ENCODE measurements at regions not wholly inside any gene's neighbourhood (a gene's known extent, or its start where the extent isn't known, plus 50 kb on each side); places are given as distances from the start of the nearest gene placed in this dataset.

DNA sequence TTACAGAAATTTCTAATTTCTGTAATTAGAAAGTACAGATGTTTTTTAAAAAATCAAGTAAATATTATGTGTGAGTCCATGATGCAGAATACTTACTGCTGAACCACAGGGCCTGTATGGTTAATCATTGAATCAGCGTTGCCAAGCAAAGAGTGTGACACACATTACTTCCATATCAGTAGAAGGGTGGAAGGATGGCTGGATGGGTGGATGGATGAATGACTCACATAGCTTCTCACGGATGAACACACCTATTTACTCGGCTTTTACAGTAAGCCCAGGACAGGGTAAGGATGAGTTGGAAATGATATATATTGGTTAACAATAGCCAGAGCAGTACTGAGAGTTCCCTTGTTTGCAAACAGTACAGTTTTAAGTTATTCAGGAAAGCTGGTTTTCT, 495.9 kb upstream of the RBFOX1 start:
- no peak for TF ChIP-seq POLR2A (IDR thresholded peaks at IDR 0.05)
- TF ChIP-seq, protein P1, sequence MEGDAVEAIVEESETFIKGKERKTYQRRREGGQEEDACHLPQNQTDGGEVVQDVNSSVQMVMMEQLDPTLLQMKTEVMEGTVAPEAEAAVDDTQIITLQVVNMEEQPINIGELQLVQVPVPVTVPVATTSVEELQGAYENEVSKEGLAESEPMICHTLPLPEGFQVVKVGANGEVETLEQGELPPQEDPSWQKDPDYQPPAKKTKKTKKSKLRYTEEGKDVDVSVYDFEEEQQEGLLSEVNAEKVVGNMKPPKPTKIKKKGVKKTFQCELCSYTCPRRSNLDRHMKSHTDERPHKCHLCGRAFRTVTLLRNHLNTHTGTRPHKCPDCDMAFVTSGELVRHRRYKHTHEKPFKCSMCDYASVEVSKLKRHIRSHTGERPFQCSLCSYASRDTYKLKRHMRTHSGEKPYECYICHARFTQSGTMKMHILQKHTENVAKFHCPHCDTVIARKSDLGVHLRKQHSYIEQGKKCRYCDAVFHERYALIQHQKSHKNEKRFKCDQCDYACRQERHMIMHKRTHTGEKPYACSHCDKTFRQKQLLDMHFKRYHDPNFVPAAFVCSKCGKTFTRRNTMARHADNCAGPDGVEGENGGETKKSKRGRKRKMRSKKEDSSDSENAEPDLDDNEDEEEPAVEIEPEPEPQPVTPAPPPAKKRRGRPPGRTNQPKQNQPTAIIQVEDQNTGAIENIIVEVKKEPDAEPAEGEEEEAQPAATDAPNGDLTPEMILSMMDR (IDR thresholded peaks at IDR 0.05): no peak
